Ovary (tissue), 7 donors: ENCODE measurements at regions not wholly inside any gene's neighbourhood (a gene's known extent, or its start where the extent isn't known, plus 50 kb on each side); places are given as distances from the start of the nearest gene placed in this dataset.
"Not testable (repeated sequence)": the region's sequence is repeated elsewhere in the genome, so short reads cannot be mapped to it uniquely, and the experiment has no call there.

Experiments
- DNase-seq, 5 donors: peaks; one replicate each; pipeline ENCODE4 v3.0.0-alpha.2; 2019 to 2020
- H3K27ac ChIP-seq, 2 donors: fragments of 200-600 bp; one replicate each; pipeline versions ENCODE4 v1.5.1 to v1.8.0; 2019 to 2022
- H3K27me3 ChIP-seq: fragments of 200-600 bp; one replicate; pipeline ENCODE4 v1.8.0; 2022
- H3K36me3 ChIP-seq: fragments of 200-600 bp; sonication (generic); one replicate; pipeline ENCODE4 v1.5.1; 2019
- H3K4me1 ChIP-seq: one replicate; pipeline ENCODE4 v1.8.1; 2013; ENCODE audit warnings: mild to moderate bottlenecking, moderate library complexity; ENCODE audit not compliant: insufficient read depth
- H3K4me3 ChIP-seq: fragments of 200-600 bp; sonication (generic); one replicate; pipeline ENCODE4 v1.5.1; 2017
- H3K9me3 ChIP-seq, 2 donors: fragments of 200-600 bp in 1 of 2; sonication (generic) in 1 of 2; one replicate each; pipeline versions ENCODE4 v1.5.1 to v1.8.1; 2013 to 2019; ENCODE audit warnings: mild to moderate bottlenecking in 1 of 2, moderate library complexity in 1 of 2
- CTCF ChIP-seq, 3 donors: fragments of 450-650 bp in 2 of 3; fragments of 200-600 bp in 1 of 3; IDR thresholded peaks; one replicate each; pipeline versions ENCODE4 v1.5.1 to v1.8.0; 2016 to 2022; ENCODE audit warnings: antibody characterized with exemption in 3 of 3, mild to moderate bottlenecking in 1 of 3
- EP300 ChIP-seq: sonication (generic); formaldehyde crosslinking; IDR thresholded peaks from one replicate; pipeline ENCODE4 v1.6.1; 2017; ENCODE audit warnings: antibody characterized with exemption
- POLR2A ChIP-seq: fragments of 450-650 bp; IDR thresholded peaks from one replicate; pipeline ENCODE4 v1.6.1; 2017; ENCODE audit warnings: antibody characterized with exemption, mild to moderate bottlenecking, moderate library complexity
- WGBS, 3 donors: extraction: QIAGEN DNeasy Blood & Tissue Kit in 1 of 3; methylation state at CpG; one replicate each; pipeline versions ENCODE4 v1.1.5 to v1.1.7; 2013 to 2017; 5-methylcytosine and 5-hydroxymethylcytosine counted together
- intact Hi-C, 4 donors: fragments of 100-400 bp; cut with DNase I; formaldehyde crosslinking; loops; one replicate each; pipeline versions ENCODE4 v1.11.0 to v1.15.1; 2022 to 2023
- donor health status: DM: no; HTN: no; CAD: no; lungs with moderate emphysema.
- donor health status: DM: no; HTN: no; CAD: no.
- donor health status: Bipolar disorder and iron deficiency.
- donor health status: DM: no; HTN: no; CAD: no.
- donor health status: DM: yes; HTN: yes; CAD: no.

GRCh38 chr9:64070611-64071357, 1214.2 kb downstream of the FOXD4L5 start:
- H3K4me3 ChIP-seq, H3K9me3 ChIP-seq, H3K4me1 ChIP-seq, H3K27me3 ChIP-seq, intact Hi-C loops, H3K36me3 ChIP-seq, H3K27ac ChIP-seq: not testable (repeated sequence)
- peak in 1 of 5 donors; percentile 27 for DNase-seq
- 76 to 81% (median 81%) methylated on average over 33 to 39 of the region's 39 CpGs for WGBS, 3 donors

- 83 to 89% (median 85%) methylated on average over 12 to 13 of the region's 13 CpGs for WGBS, 3 donors
- H3K27ac ChIP-seq, intact Hi-C loops, DNase-seq, H3K27me3 ChIP-seq, H3K9me3 ChIP-seq, H3K4me1 ChIP-seq, H3K4me3 ChIP-seq, H3K36me3 ChIP-seq: not testable (repeated sequence)
Observed at GRCh38 chr9:64070083-64070482, 1214.9 kb downstream of the FOXD4L5 start.

- Histone ChIP-seq H3K4me1 (no peaks in the 10 kb centered on the region), H3K36me3 (no peaks in the 10 kb centered on the region), H3K27me3 (no peaks in the 10 kb centered on the region), H3K9me3 (no peaks in the 10 kb centered on the region), H3K27ac (no peak overlapping the region), H3K4me3 (no peak overlapping the region)
- no peak for DNase-seq
- intact Hi-C loops: no loop called here
- 79 to 89% (median 83%) methylated on average over 22 to 24 of the region's 24 CpGs for WGBS, 3 donors
- no peak for TF ChIP-seq CTCF (IDR thresholded peaks at IDR 0.05)
- TF ChIP-seq EP300: no peak
- no peak for TF ChIP-seq POLR2A
Observed at GRCh38 chr9:64066736-64067368, 1218.2 kb downstream of the FOXD4L5 start.

- 63 to 77% (median 71%) methylated on average over 7 of the region's 7 CpGs for WGBS, 3 donors
- TF ChIP-seq EP300: no peak
- no peak for TF ChIP-seq CTCF (IDR thresholded peaks at IDR 0.05)
- no peaks in the 10 kb centered on the region for H3K4me1 ChIP-seq
- H3K27me3 ChIP-seq: no peaks in the 10 kb centered on the region
- intact Hi-C loops: no loop called here
- no peak for DNase-seq
- H3K9me3 ChIP-seq: no peaks in the 10 kb centered on the region
- H3K4me3 ChIP-seq: no peak overlapping the region
- no peak overlapping the region for H3K27ac ChIP-seq
- H3K36me3 ChIP-seq: no peaks in the 10 kb centered on the region
Observed at GRCh38 chr9:64061013-64061627, 1223.9 kb downstream of the FOXD4L5 start.

GRCh38 chr9:64058070-64058469, 1226.9 kb downstream of the FOXD4L5 start:
- DNase-seq, intact Hi-C loops, H3K27me3 ChIP-seq, H3K27ac ChIP-seq, H3K36me3 ChIP-seq, H3K4me3 ChIP-seq, H3K9me3 ChIP-seq, H3K4me1 ChIP-seq: not testable (repeated sequence)
- 37 to 52% (median 39%) methylated on average over 1 of the region's 1 CpG for WGBS, 3 donors

GRCh38 chr9:64057553-64057952, 1227.5 kb downstream of the FOXD4L5 start:
- no peak for DNase-seq
- Histone ChIP-seq H3K9me3 (no peaks in the 10 kb centered on the region), H3K27ac (no peak overlapping the region), H3K36me3 (no peaks in the 10 kb centered on the region), H3K4me1 (no peaks in the 10 kb centered on the region), H3K4me3 (no peak overlapping the region), H3K27me3 (no peaks in the 10 kb centered on the region)
- TF ChIP-seq POLR2A: no peak
- TF ChIP-seq CTCF (IDR thresholded peaks at IDR 0.05): no peak
- TF ChIP-seq EP300: no peak
- WGBS, 3 donors: 60 to 77% (median 66%) methylated on average over 4 of the region's 4 CpGs
- intact Hi-C loops: no loop called here

- 52 to 69% (median 68%) methylated on average over 4 of the region's 4 CpGs for WGBS, 3 donors
- H3K27ac ChIP-seq, DNase-seq, H3K9me3 ChIP-seq, H3K27me3 ChIP-seq, H3K4me3 ChIP-seq, H3K36me3 ChIP-seq, intact Hi-C loops, H3K4me1 ChIP-seq: not testable (repeated sequence)
Observed at GRCh38 chr9:64028925-64029324, 1256.1 kb downstream of the FOXD4L5 start.

GRCh38 chr9:64020696-64021491, 1264.1 kb downstream of the FOXD4L5 start:
- DNase-seq, H3K27me3 ChIP-seq, H3K4me1 ChIP-seq, intact Hi-C loops, H3K27ac ChIP-seq, H3K36me3 ChIP-seq, H3K9me3 ChIP-seq, H3K4me3 ChIP-seq: not testable (repeated sequence)
- 80 to 82% (median 81%) methylated on average over 38 to 46 of the region's 46 CpGs for whole genome bisulfite sequencing, 3 donors
